A549 (cell line): ENCODE measurements at regions not wholly inside any gene's neighbourhood (a gene's known extent, or its start where the extent isn't known, plus 50 kb on each side); places are given as distances from the start of the nearest gene placed in this dataset.

Experiments used
- ATAC-seq, 2 experiments: fragments of 200-7000 bp in 1 of 2; fragments of >200 bp in 1 of 2; cut with Nextera tagmentation in 1 of 2; cut with Tn5 transposase in 1 of 2; 3 replicates each; pipeline versions ENCODE4 v1.8.0 to v1.9.1; 2018 to 2020; ENCODE audit warnings: mild to moderate bottlenecking in 1 of 2, moderate library complexity in 1 of 2
- CTCF ChIA-PET: fragments of 300-600 bp; sonication (Branson Sonifier 250); formaldehyde crosslinking; extraction: SDS; loops from one replicate; lab custom pipeline; 2021; ENCODE audit warnings: antibody characterized with exemption, inconsistent platforms; lab: Yijun Ruan, JAX
- POLR2A ChIA-PET: fragments of 350-600 bp; formaldehyde crosslinking; extraction: SDS; loops from one replicate; lab custom pipeline; 2021; ENCODE audit warnings: antibody characterized with exemption, inconsistent platforms; lab: Yijun Ruan, JAX
- DNase-seq, 2 experiments: peaks; one replicate each; pipeline versions ENCODE4 v3.0.0 to v3.0.0-alpha.2; 2011 to 2016; ENCODE audit warnings: low read depth in 1 of 2, low spot score in 1 of 2
- FAIRE-seq: peaks from 2 replicates; lab custom pipeline; 2011; peaks lifted over from hg19 to GRCh38; lab: Jason Lieb, UNC
- H3K27ac ChIP-seq, 2 experiments: fragments of >200 bp; sonication (Bioruptor Twin); formaldehyde crosslinking; 3 replicates each; pipeline ENCODE4 v1.5.1; 2016 to 2017
- H3K4me1 ChIP-seq: fragments of >200 bp; sonication (Bioruptor Twin); formaldehyde crosslinking; 3 replicates; pipeline ENCODE4 v1.6.1; 2016
- H3K4me2 ChIP-seq: fragments of >200 bp; sonication (Bioruptor Twin); formaldehyde crosslinking; 3 replicates; pipeline ENCODE4 v1.6.1; 2016
- H3K4me3 ChIP-seq: fragments of >200 bp; sonication (Bioruptor Twin); formaldehyde crosslinking; 3 replicates; pipeline ENCODE4 v1.5.1; 2016
- H3K9me3 ChIP-seq: fragments of >200 bp; sonication (Bioruptor Twin); formaldehyde crosslinking; 3 replicates; pipeline ENCODE4 v1.6.1; 2016
- CEBPB ChIP-seq, 2 experiments: fragments of >200 bp in 1 of 2; sonication (Bioruptor Twin) in 1 of 2; formaldehyde crosslinking in 1 of 2; IDR thresholded peaks; 2 replicates each; pipeline ENCODE4 v1.6.1; 2012 to 2016
- CHD4 ChIP-seq: fragments of 200-600 bp; sonication (generic); IDR thresholded peaks from 2 replicates; pipeline ENCODE4 v1.6.1; 2016; ENCODE audit warnings: antibody characterized with exemption, mild to moderate bottlenecking, borderline replicate concordance
- EHF ChIP-seq: fragments of 250-450 bp; sonication (Bioruptor Pico); IDR thresholded peaks from 2 replicates; pipeline ENCODE4 v1.5.0; 2020; ENCODE audit warnings: mild to moderate bottlenecking
- HOXB5 ChIP-seq: fragments of 250-450 bp; sonication (Bioruptor Pico); IDR thresholded peaks from 2 replicates; pipeline ENCODE4 v1.5.0; 2020; ENCODE audit warnings: mild to moderate bottlenecking, moderate library complexity
- JUN ChIP-seq, 2 experiments: fragments of >200 bp; sonication (Bioruptor Twin); formaldehyde crosslinking; IDR thresholded peaks; 2 replicates in 1 of 2; 3 replicates in 1 of 2; pipeline ENCODE4 v1.6.1; 2016 to 2017
- JUNB ChIP-seq: fragments of >200 bp; sonication (Bioruptor Twin); formaldehyde crosslinking; IDR thresholded peaks from 2 replicates; pipeline ENCODE4 v1.6.1; 2016
- KDM1A ChIP-seq: fragments of 200-600 bp; sonication (generic); IDR thresholded peaks from 2 replicates; pipeline ENCODE4 v1.6.1; 2016; ENCODE audit warnings: low read depth, mild to moderate bottlenecking
- KDM5A ChIP-seq: fragments of 200-600 bp; sonication (generic); IDR thresholded peaks from 2 replicates; pipeline ENCODE4 v1.6.1; 2016; ENCODE audit warnings: antibody characterized with exemption, mild to moderate bottlenecking
- MAFK ChIP-seq: fragments of 450-650 bp; IDR thresholded peaks from 2 replicates; pipeline ENCODE4 v1.6.1; 2014; ENCODE audit not compliant: partially characterized antibody
- NPAS2 ChIP-seq: fragments of 250-450 bp; sonication (Bioruptor Pico); IDR thresholded peaks from 2 replicates; pipeline ENCODE4 v1.8.0; 2022; ENCODE audit warnings: mild to moderate bottlenecking, moderate library complexity, borderline replicate concordance
- POLR2AphosphoS2 ChIP-seq: conservative IDR thresholded peaks from 2 replicates; pipeline ENCODE4 v1.6.1; 2012; ENCODE audit warnings: low read length, improper control_type of control experiment, inconsistent platforms
- RFX5 ChIP-seq: fragments of 450-650 bp; IDR thresholded peaks from 2 replicates; pipeline ENCODE4 v1.7.1; 2014; ENCODE audit warnings: antibody characterized with exemption, mild to moderate bottlenecking, moderate library complexity
- SMC3 ChIP-seq: fragments of >200 bp; sonication (Bioruptor Twin); formaldehyde crosslinking; IDR thresholded peaks from 3 replicates; pipeline ENCODE4 v1.6.1; 2018; ENCODE audit warnings: inconsistent platforms
- TFCP2L1 ChIP-seq: fragments of 250-450 bp; sonication (Bioruptor Pico); IDR thresholded peaks from 2 replicates; pipeline ENCODE4 v1.5.0; 2021; ENCODE audit warnings: mild to moderate bottlenecking
- ZC3H11A ChIP-seq: fragments of 450-650 bp; IDR thresholded peaks from 2 replicates; pipeline ENCODE4 v1.6.1; 2014; ENCODE audit warnings: antibody characterized with exemption, mild to moderate bottlenecking
- WGBS: methylation state at CpG from one replicate; pipeline ENCODE4 v1.1.6; 2017; ENCODE audit errors: missing lambda C conversion rate; 5-methylcytosine and 5-hydroxymethylcytosine counted together
- TF ChIP-seq, protein P1 (sequence below): fragments of 200-600 bp; sonication (generic); IDR thresholded peaks from 2 replicates; pipeline ENCODE4 v1.6.1; 2016; ENCODE audit warnings: antibody characterized with exemption, mild to moderate bottlenecking, moderate library complexity
- TF ChIP-seq, protein P2 (sequence below): fragments of 250-450 bp; sonication (Bioruptor Pico); IDR thresholded peaks from 2 replicates; pipeline ENCODE4 v1.5.0; 2021; ENCODE audit warnings: mild to moderate bottlenecking, moderate library complexity, borderline replicate concordance
- TF ChIP-seq, protein P3 (sequence below): fragments of >200 bp; sonication (Bioruptor Twin); formaldehyde crosslinking; IDR thresholded peaks from 3 replicates; pipeline ENCODE4 v1.5.1; 2016
- TF ChIP-seq, protein P4 (sequence below): IDR thresholded peaks from 2 replicates; pipeline ENCODE4 v1.6.1; 2012; ENCODE audit warnings: low read depth, borderline replicate concordance

DNA sequence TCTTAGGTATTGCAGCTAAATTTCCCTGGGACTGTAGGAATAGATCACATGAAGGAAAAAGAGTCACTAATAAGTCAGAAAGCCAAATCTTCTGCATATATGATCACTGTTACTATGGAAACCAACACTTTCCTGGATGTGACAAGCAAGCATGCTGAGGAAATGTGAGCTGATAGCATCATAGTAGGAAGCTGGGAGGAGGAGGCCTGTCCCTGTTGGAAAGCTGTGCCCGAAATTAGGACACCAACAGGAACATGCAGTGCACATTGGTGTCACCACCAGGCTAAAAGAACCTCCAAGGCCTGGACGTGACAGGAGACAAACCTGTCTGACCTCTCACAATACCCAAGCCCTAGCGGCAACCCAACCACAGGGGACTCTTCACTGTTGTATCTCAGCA lies 181.9 kb upstream of the PCSK2 start:
- H3K4me2 ChIP-seq: no peak overlapping the region
- DNase-seq: no peak
- H3K27ac ChIP-seq: no peak overlapping the region
- TF ChIP-seq EHF (CRISPR knock-in tag) (no peak), POLR2AphosphoS2 (no peak), JUNB (no peak), KDM1A (no peak)
- TF ChIP-seq, protein P1, sequence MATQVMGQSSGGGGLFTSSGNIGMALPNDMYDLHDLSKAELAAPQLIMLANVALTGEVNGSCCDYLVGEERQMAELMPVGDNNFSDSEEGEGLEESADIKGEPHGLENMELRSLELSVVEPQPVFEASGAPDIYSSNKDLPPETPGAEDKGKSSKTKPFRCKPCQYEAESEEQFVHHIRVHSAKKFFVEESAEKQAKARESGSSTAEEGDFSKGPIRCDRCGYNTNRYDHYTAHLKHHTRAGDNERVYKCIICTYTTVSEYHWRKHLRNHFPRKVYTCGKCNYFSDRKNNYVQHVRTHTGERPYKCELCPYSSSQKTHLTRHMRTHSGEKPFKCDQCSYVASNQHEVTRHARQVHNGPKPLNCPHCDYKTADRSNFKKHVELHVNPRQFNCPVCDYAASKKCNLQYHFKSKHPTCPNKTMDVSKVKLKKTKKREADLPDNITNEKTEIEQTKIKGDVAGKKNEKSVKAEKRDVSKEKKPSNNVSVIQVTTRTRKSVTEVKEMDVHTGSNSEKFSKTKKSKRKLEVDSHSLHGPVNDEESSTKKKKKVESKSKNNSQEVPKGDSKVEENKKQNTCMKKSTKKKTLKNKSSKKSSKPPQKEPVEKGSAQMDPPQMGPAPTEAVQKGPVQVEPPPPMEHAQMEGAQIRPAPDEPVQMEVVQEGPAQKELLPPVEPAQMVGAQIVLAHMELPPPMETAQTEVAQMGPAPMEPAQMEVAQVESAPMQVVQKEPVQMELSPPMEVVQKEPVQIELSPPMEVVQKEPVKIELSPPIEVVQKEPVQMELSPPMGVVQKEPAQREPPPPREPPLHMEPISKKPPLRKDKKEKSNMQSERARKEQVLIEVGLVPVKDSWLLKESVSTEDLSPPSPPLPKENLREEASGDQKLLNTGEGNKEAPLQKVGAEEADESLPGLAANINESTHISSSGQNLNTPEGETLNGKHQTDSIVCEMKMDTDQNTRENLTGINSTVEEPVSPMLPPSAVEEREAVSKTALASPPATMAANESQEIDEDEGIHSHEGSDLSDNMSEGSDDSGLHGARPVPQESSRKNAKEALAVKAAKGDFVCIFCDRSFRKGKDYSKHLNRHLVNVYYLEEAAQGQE: no peak
- TF ChIP-seq, all 56 proteins: peak for 0
- Histone ChIP-seq H3K9me3 (no peaks in the 10 kb centered on the region), H3K4me1 (no peaks in the 10 kb centered on the region), H3K4me3 (no peak overlapping the region)
- POLR2A ChIA-PET: no interaction called here
- WGBS: 4% methylated on average over 3 of the region's 3 CpGs
- ATAC-seq (no peak), FAIRE-seq (no peak)
- CTCF ChIA-PET: no interaction called here

DNA sequence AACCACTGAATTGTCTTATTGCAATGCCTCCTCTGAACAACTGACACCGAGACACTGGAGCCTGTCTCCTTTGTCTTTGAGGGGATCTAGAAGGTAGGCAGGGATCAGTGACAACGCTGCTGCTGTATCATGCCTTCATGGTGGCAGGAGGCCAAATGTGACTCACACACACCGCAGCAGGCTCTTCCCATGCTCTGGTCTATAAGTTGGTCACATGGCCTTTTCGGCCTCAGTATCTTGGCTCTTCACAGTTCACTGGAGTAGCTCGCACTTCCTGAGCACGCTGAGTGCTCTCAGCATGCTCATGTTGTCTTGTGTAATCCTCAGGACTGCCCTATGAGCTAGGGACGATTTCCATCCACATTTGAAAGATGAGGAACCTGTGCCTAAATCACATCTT lies 167.4 kb upstream of the PCSK2 start:
- DNase-seq: peak in 1 of 2 experiments; percentile 8
- peak in 1 of 2 experiments; percentile 43; a peak in 1 of 6 replicates for ATAC-seq
- Histone ChIP-seq H3K4me2 (no peak overlapping the region), H3K9me3 (peaks cover 8% of the 10 kb centered on the region), H3K4me1 (no peaks in the 10 kb centered on the region), H3K27ac (no peak overlapping the region), H3K4me3 (no peak overlapping the region)
- CTCF ChIA-PET: interaction anchor here (0.8 kb wide), 1 partner anchor 257 kb away, joined by 3 read pairs; no protein-coding TSS in a partner anchor
- 3% methylated on average over 7 of the region's 7 CpGs for WGBS
- TF ChIP-seq SMC3 (no peak), KDM5A (no peak), HOXB5 (CRISPR knock-in tag) (no peak), RFX5 (no peak), TFCP2L1 (no peak), KDM1A (no peak), CHD4 (no peak), JUN (IDR thresholded peaks at IDR 0.05) (no peak), NPAS2 (CRISPR knock-in tag) (no peak), CEBPB (IDR thresholded peaks at IDR 0.05) (no peak), ZC3H11A (no peak), MAFK (no peak)
- TF ChIP-seq, protein P2, sequence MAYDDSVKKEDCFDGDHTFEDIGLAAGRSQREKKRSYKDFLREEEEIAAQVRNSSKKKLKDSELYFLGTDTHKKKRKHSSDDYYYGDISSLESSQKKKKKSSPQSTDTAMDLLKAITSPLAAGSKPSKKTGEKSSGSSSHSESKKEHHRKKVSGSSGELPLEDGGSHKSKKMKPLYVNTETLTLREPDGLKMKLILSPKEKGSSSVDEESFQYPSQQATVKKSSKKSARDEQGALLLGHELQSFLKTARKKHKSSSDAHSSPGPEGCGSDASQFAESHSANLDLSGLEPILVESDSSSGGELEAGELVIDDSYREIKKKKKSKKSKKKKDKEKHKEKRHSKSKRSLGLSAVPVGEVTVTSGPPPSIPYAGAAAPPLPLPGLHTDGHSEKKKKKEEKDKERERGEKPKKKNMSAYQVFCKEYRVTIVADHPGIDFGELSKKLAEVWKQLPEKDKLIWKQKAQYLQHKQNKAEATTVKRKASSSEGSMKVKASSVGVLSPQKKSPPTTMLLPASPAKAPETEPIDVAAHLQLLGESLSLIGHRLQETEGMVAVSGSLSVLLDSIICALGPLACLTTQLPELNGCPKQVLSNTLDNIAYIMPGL: no peak
- TF ChIP-seq, protein P3, sequence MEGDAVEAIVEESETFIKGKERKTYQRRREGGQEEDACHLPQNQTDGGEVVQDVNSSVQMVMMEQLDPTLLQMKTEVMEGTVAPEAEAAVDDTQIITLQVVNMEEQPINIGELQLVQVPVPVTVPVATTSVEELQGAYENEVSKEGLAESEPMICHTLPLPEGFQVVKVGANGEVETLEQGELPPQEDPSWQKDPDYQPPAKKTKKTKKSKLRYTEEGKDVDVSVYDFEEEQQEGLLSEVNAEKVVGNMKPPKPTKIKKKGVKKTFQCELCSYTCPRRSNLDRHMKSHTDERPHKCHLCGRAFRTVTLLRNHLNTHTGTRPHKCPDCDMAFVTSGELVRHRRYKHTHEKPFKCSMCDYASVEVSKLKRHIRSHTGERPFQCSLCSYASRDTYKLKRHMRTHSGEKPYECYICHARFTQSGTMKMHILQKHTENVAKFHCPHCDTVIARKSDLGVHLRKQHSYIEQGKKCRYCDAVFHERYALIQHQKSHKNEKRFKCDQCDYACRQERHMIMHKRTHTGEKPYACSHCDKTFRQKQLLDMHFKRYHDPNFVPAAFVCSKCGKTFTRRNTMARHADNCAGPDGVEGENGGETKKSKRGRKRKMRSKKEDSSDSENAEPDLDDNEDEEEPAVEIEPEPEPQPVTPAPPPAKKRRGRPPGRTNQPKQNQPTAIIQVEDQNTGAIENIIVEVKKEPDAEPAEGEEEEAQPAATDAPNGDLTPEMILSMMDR: no peak
- TF ChIP-seq, protein P1: no peak
- TF ChIP-seq, protein P4, sequence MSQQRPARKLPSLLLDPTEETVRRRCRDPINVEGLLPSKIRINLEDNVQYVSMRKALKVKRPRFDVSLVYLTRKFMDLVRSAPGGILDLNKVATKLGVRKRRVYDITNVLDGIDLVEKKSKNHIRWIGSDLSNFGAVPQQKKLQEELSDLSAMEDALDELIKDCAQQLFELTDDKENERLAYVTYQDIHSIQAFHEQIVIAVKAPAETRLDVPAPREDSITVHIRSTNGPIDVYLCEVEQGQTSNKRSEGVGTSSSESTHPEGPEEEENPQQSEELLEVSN: no peak
- no peak for FAIRE-seq
- POLR2A ChIA-PET: no interaction called here
